HCT116 (cell line): ENCODE measurements at regions not wholly inside any gene's neighbourhood (a gene's known extent, or its start where the extent isn't known, plus 50 kb on each side); places are given as distances from the start of the nearest gene placed in this dataset.

Experiments
- ATAC-seq: fragments of 200-7000 bp; cut with Tn5 transposase; 2 replicates; pipeline ENCODE4 v1.9.1; 2020; ENCODE audit warnings: mild to moderate bottlenecking, moderate library complexity
- BruUV-seq: library from RNA; stranded (reverse); fragments of 400-500 nt; replicated peaks from 2 replicates; lab custom pipeline; 2021; lab: Mats Ljungman, UMichigan
- CTCF ChIA-PET: fragments of 300-600 bp; sonication (Branson Sonifier 250); formaldehyde crosslinking; loops from one replicate; lab custom pipeline; 2021; ENCODE audit warnings: antibody characterized with exemption; lab: Charles Lee
- POLR2A ChIA-PET: fragments of 300-600, 350-600 bp; sonication (Branson Sonifier 250); formaldehyde crosslinking; loops from one replicate; lab custom pipeline; 2021; ENCODE audit warnings: antibody characterized with exemption; lab: Charles Lee
- RAD21 ChIA-PET, 2 experiments: fragments of 300-600 bp; sonication (Branson Sonifier 250); formaldehyde crosslinking; loops; one replicate each; lab custom pipeline; 2023; ENCODE audit warnings: low total read pairs in 2 of 2; ENCODE audit not compliant: uncharacterized antibody in 2 of 2, unreplicated experiment in 2 of 2, low non-redundant PET in 1 of 2; lab: Charles Lee
- DNase-seq: peaks from one replicate; pipeline ENCODE4 v3.0.0-alpha.2; 2010; ENCODE audit warnings: low read depth, low spot score
- H2AFZ ChIP-seq: fragments of 200-600 bp; shearing (Covaris generic), sonication (generic); 2 replicates; pipeline ENCODE4 v1.6.1; 2017; ENCODE audit warnings: low read depth, mixed run types, mixed read lengths, antibody characterized with exemption, low read length; ENCODE audit not compliant: poor library complexity, severe bottlenecking
- H3K27ac ChIP-seq: 2 replicates; pipeline ENCODE4 v1.5.1; 2012; ENCODE audit warnings: low read depth, low read length
- H3K27me3 ChIP-seq: fragments of 200-600 bp; sonication (generic); 2 replicates; pipeline ENCODE4 v1.6.1; 2016; ENCODE audit warnings: mixed run types, low read length, mixed read lengths; ENCODE audit not compliant: insufficient read depth
- H3K36me3 ChIP-seq, 2 experiments: fragments of 200-500 bp in 1 of 2; fragments of 200-600 bp in 1 of 2; sonication (Bioruptor generic) in 1 of 2; sonication (generic) in 1 of 2; 2 replicates each; pipeline versions ENCODE4 v1.5.1 to v1.6.1; 2014 to 2016; ENCODE audit warnings: low read length in 2 of 2, inconsistent platforms in 1 of 2, mixed read lengths in 1 of 2, mixed run types in 1 of 2; ENCODE audit not compliant: insufficient read depth in 2 of 2, control insufficient read depth in 1 of 2
- H3K4me1 ChIP-seq, 2 experiments: fragments of 200-600 bp in 1 of 2; sonication (generic) in 1 of 2; 2 replicates each; pipeline versions ENCODE4 v1.5.1 to v1.6.1; 2012 to 2017; ENCODE audit warnings: low read length in 2 of 2, inconsistent platforms in 1 of 2, mild to moderate bottlenecking in 1 of 2, mixed read lengths in 1 of 2, mixed run types in 1 of 2, moderate library complexity in 1 of 2; ENCODE audit not compliant: insufficient read depth in 2 of 2, control insufficient read depth in 1 of 2
- H3K4me2 ChIP-seq: fragments of 200-600 bp; sonication (generic); 2 replicates; pipeline ENCODE4 v1.6.1; 2017; ENCODE audit warnings: mixed run types, low read length, mixed read lengths
- H3K4me3 ChIP-seq, 2 experiments: fragments of 200-600 bp in 1 of 2; sonication (generic) in 1 of 2; replicated peaks in 1 of 2; 2 replicates each; pipeline ENCODE4 v1.5.1; 2011 to 2016; ENCODE audit warnings: low read length in 2 of 2, control low read depth in 1 of 2, low read depth in 1 of 2, mild to moderate bottlenecking in 1 of 2, mixed read lengths in 1 of 2, mixed run types in 1 of 2
- H3K79me2 ChIP-seq: fragments of 200-600 bp; sonication (generic); 2 replicates; pipeline ENCODE4 v1.6.1; 2017; ENCODE audit warnings: mild to moderate bottlenecking, mixed run types, low read length, moderate library complexity, mixed read lengths; ENCODE audit not compliant: insufficient read depth
- H3K9ac ChIP-seq: fragments of 200-600 bp; sonication (generic); 2 replicates; pipeline ENCODE4 v1.6.1; 2016; ENCODE audit warnings: low read length, mixed read lengths
- H3K9me2 ChIP-seq: fragments of 200-600 bp; sonication (generic), shearing (Covaris generic); 2 replicates; pipeline ENCODE4 v1.6.1; 2017; ENCODE audit warnings: mixed run types, mild to moderate bottlenecking, moderate library complexity; ENCODE audit not compliant: insufficient read depth
- H3K9me3 ChIP-seq, 2 experiments: fragments of 200-500 bp in 1 of 2; fragments of 200-600 bp in 1 of 2; sonication (Bioruptor generic) in 1 of 2; sonication (generic) in 1 of 2; 2 replicates each; pipeline ENCODE4 v1.6.1; 2014 to 2017; ENCODE audit warnings: low read length in 2 of 2, mixed read lengths in 2 of 2, inconsistent platforms in 1 of 2, low read depth in 1 of 2, mild to moderate bottlenecking in 1 of 2, mixed run types in 1 of 2, moderate library complexity in 1 of 2; ENCODE audit not compliant: control insufficient read depth in 1 of 2, insufficient read depth in 1 of 2
- H4K20me1 ChIP-seq: fragments of 200-600 bp; sonication (generic), shearing (Covaris generic); 2 replicates; pipeline ENCODE4 v1.6.1; 2017; ENCODE audit warnings: mixed run types, mild to moderate bottlenecking, moderate library complexity; ENCODE audit not compliant: insufficient read depth
- ATF3 ChIP-seq: IDR thresholded peaks from 2 replicates; pipeline ENCODE4 v1.6.1; 2012
- CTCF ChIP-seq, 3 experiments: fragments of 200-600 bp in 1 of 3; sonication (generic) in 1 of 3; IDR thresholded peaks in 2 of 3; conservative IDR thresholded peaks in 1 of 3; 2 replicates each; pipeline ENCODE4 v1.5.1; 2012 to 2017; ENCODE audit warnings: low read depth in 2 of 3, low read length in 2 of 3, antibody characterized with exemption in 1 of 3, borderline replicate concordance in 1 of 3, control low read depth in 1 of 3, mild to moderate bottlenecking in 1 of 3, mixed read lengths in 1 of 3, mixed run types in 1 of 3, moderate library complexity in 1 of 3; ENCODE audit not compliant: insufficient read depth in 1 of 3
- EGR1 ChIP-seq: IDR thresholded peaks from 2 replicates; pipeline ENCODE4 v1.6.1; 2012; ENCODE audit warnings: low read depth
- ELF1 ChIP-seq: IDR thresholded peaks from 2 replicates; pipeline ENCODE4 v1.6.1; 2012; ENCODE audit warnings: low read depth, borderline replicate concordance
- EZH2phosphoT487 ChIP-seq: fragments of 200-600 bp; IDR thresholded peaks from 2 replicates; pipeline ENCODE4 v1.6.1; 2018; ENCODE audit warnings: antibody characterized with exemption, borderline replicate concordance
- FOSL1 ChIP-seq: IDR thresholded peaks from 2 replicates; pipeline ENCODE4 v1.6.1; 2012; ENCODE audit warnings: low read depth
- POLR2AphosphoS5 ChIP-seq: IDR thresholded peaks from 2 replicates; pipeline ENCODE4 v1.6.1; 2011; ENCODE audit warnings: mild to moderate bottlenecking, low read depth, low read length, moderate library complexity
- RAD21 ChIP-seq: IDR thresholded peaks from 2 replicates; pipeline ENCODE4 v1.6.1; 2012; ENCODE audit warnings: low read depth, mild to moderate bottlenecking
- SIN3A ChIP-seq: IDR thresholded peaks from 2 replicates; pipeline ENCODE4 v1.6.1; 2012; ENCODE audit warnings: low read depth
- SP1 ChIP-seq: IDR thresholded peaks from 2 replicates; pipeline ENCODE4 v1.6.1; 2012; ENCODE audit warnings: low read depth
- TCF7L2 ChIP-seq: IDR thresholded peaks from 2 replicates; pipeline ENCODE4 v1.7.0; 2011; ENCODE audit warnings: borderline replicate concordance, inconsistent platforms; ENCODE audit not compliant: insufficient read depth, insufficient read length; ENCODE audit errors: extremely low read depth
- YY1 ChIP-seq: IDR thresholded peaks from 2 replicates; pipeline ENCODE4 v1.6.1; 2011; ENCODE audit warnings: low read length, low read depth, moderate library complexity, mild to moderate bottlenecking; ENCODE audit not compliant: insufficient replicate concordance; ENCODE audit errors: extremely low read depth
- ZBTB33 ChIP-seq: IDR thresholded peaks from 2 replicates; pipeline ENCODE4 v1.6.1; 2011; ENCODE audit warnings: mild to moderate bottlenecking, low read length, moderate library complexity; ENCODE audit not compliant: insufficient replicate concordance; ENCODE audit errors: extremely low read depth
- ZNF274 ChIP-seq: fragments of 200-500 bp; sonication (Bioruptor generic); IDR thresholded peaks from 2 replicates; pipeline ENCODE4 v1.6.1; 2014; ENCODE audit warnings: mild to moderate bottlenecking, low read depth, low read length, inconsistent platforms
- intact Hi-C: fragments of 100-400 bp; cut with micrococcal nuclease; formaldehyde crosslinking; loops from 2 replicates; pipeline ENCODE4 v1.10.0; 2022

DNA sequence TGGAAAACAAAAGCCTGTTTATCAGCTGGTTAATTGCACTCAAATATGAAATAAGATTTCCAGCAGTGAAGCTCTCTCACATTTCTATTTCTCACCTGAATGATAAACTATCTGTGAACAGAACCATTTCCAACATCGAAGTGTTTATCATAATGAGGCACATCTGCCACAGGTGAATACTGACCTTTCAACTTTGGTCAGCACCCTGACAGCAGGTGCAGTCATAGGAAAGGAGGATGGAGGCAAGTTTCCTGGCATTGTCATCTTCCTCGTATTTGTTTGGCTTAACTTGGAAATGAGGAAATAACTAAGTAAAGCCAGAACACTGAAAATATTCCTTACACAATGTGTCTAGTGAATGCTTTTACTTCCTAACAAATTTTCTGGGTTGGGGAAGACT lies 716.4 kb downstream of the NR2F1-AS1 start:
- TF ChIP-seq TCF7L2 (no peak), EZH2phosphoT487 (no peak), POLR2AphosphoS5 (no peak), CTCF (IDR thresholded peaks at IDR 0.05 in 2 of 3, conservative IDR thresholded peaks at IDR 0.05 in 1 of 3; ENCODE audit: borderline replicate concordance in 1 of 3, insufficient read depth in 1 of 3, low read depth in 2 of 3, low read length in 2 of 3) (no peak), YY1 (no peak), RAD21 (no peak), ATF3 (no peak), FOSL1 (no peak), SIN3A (no peak), EGR1 (no peak), ELF1 (no peak), ZBTB33 (no peak), ZNF274 (no peak), SP1 (no peak)
- Histone ChIP-seq H3K4me3 (no peak overlapping the region), H3K27me3 (no peaks in the 10 kb centered on the region), H3K4me1 (no peaks in the 10 kb centered on the region), H3K27ac (no peak overlapping the region), H4K20me1 (no peaks in the 10 kb centered on the region), H3K9ac (no peak overlapping the region), H3K79me2 (no peaks in the 10 kb centered on the region), H3K9me3 (no peaks in the 10 kb centered on the region), H2AFZ (no peak overlapping the region), H3K36me3 (no peaks in the 10 kb centered on the region), H3K9me2 (no peaks in the 10 kb centered on the region), H3K4me2 (no peak overlapping the region)
- POLR2A ChIA-PET = no interaction called here
- DNase-seq (no peak), ATAC-seq (no peak)
- CTCF ChIA-PET = no interaction called here
- intact Hi-C loops = no loop called here
- no TSS peak for BruUV-seq
- RAD21 ChIA-PET = no interaction called here
